Muscle of leg (tissue), 3 donors: ENCODE measurements at regions not wholly inside any gene's neighbourhood (a gene's known extent, or its start where the extent isn't known, plus 50 kb on each side); places are given as distances from the start of the nearest gene placed in this dataset.

Experiments used
- DNase-seq: peaks from one replicate; pipeline ENCODE4 v3.0.0; 2013
- H3K27ac ChIP-seq: one replicate; pipeline ENCODE4 v1.5.1; 2013; ENCODE audit warnings: mild to moderate bottlenecking, low read length, control low read depth
- H3K27me3 ChIP-seq: one replicate; pipeline ENCODE4 v1.6.1; 2013; ENCODE audit warnings: low read length; ENCODE audit not compliant: control insufficient read depth, insufficient read depth
- H3K36me3 ChIP-seq: one replicate; pipeline ENCODE4 v1.6.1; 2013; ENCODE audit warnings: low read length; ENCODE audit not compliant: control insufficient read depth, insufficient read depth
- H3K4me1 ChIP-seq: one replicate; pipeline ENCODE4 v1.6.1; 2013; ENCODE audit warnings: low read length; ENCODE audit not compliant: control insufficient read depth, insufficient read depth
- H3K4me3 ChIP-seq: one replicate; pipeline ENCODE4 v1.5.1; 2013; ENCODE audit warnings: low read length, control low read depth
- H3K9me3 ChIP-seq: replicated peaks from 2 replicates; pipeline ENCODE4 v1.6.1; 2013; ENCODE audit warnings: low read depth, low read length; ENCODE audit not compliant: control insufficient read depth
- WGBS: methylation state at CpG from one replicate; pipeline ENCODE4 v1.1.5; 2013; ENCODE audit warnings: missing lambda C conversion rate; ENCODE audit not compliant: insufficient coverage; 5-methylcytosine and 5-hydroxymethylcytosine counted together

GRCh38 chr10:125442856-125443540, 240.0 kb downstream of the TEX36 start:
- no peaks in the 10 kb centered on the region for H3K9me3 ChIP-seq
- 79% methylated on average over 11 of the region's 13 CpGs for WGBS
- DNase-seq: no peak
- no peak overlapping the region for H3K27ac ChIP-seq
- H3K4me1 ChIP-seq: no peaks in the 10 kb centered on the region
- H3K27me3 ChIP-seq: peaks cover under 1% of the 10 kb centered on the region
- no peaks in the 10 kb centered on the region for H3K36me3 ChIP-seq
- no peak overlapping the region for H3K4me3 ChIP-seq

GRCh38 chr10:125441151-125441550, 241.8 kb downstream of the TEX36 start:
- Histone ChIP-seq H3K4me3 (no peak overlapping the region), H3K9me3 (no peaks in the 10 kb centered on the region), H3K27ac (no peak overlapping the region), H3K4me1 (no peaks in the 10 kb centered on the region), H3K27me3 (peaks cover 2% of the 10 kb centered on the region), H3K36me3 (no peaks in the 10 kb centered on the region)
- peak; percentile 35 for DNase-seq
- 6% methylated on average over 2 of the region's 4 CpGs for WGBS

- WGBS: 78% methylated on average over 2 of the region's 4 CpGs
- no peaks in the 10 kb centered on the region for H3K4me1 ChIP-seq
- H3K36me3 ChIP-seq: no peaks in the 10 kb centered on the region
- H3K4me3 ChIP-seq: no peak overlapping the region
- H3K9me3 ChIP-seq: no peaks in the 10 kb centered on the region
- H3K27ac ChIP-seq: no peak overlapping the region
- no peaks in the 10 kb centered on the region for H3K27me3 ChIP-seq
- DNase-seq: no peak
Measured at GRCh38 chr10:125431149-125431548, 251.8 kb downstream of the TEX36 start.

- 85% methylated on average over 7 of the region's 10 CpGs for WGBS
- Histone ChIP-seq H3K4me1 (no peaks in the 10 kb centered on the region), H3K4me3 (no peak overlapping the region), H3K36me3 (no peaks in the 10 kb centered on the region), H3K27me3 (no peaks in the 10 kb centered on the region), H3K27ac (no peak overlapping the region), H3K9me3 (no peaks in the 10 kb centered on the region)
- no peak for DNase-seq
Measured at GRCh38 chr10:125428054-125428453, 254.9 kb downstream of the TEX36 start.

GRCh38 chr10:125424191-125424847, 258.6 kb downstream of the TEX36 start:
- Histone ChIP-seq H3K27ac (no peak overlapping the region), H3K36me3 (no peaks in the 10 kb centered on the region), H3K4me3 (no peak overlapping the region), H3K27me3 (no peaks in the 10 kb centered on the region), H3K4me1 (no peaks in the 10 kb centered on the region), H3K9me3 (no peaks in the 10 kb centered on the region)
- no peak for DNase-seq
- WGBS: 80% methylated on average over 6 of the region's 13 CpGs

- Histone ChIP-seq H3K27ac (no peak overlapping the region), H3K27me3 (no peaks in the 10 kb centered on the region), H3K4me3 (no peak overlapping the region), H3K9me3 (peaks cover 1% of the 10 kb centered on the region), H3K4me1 (no peaks in the 10 kb centered on the region), H3K36me3 (no peaks in the 10 kb centered on the region)
- WGBS: 75% methylated on average over 4 of the region's 9 CpGs
- no peak for DNase-seq
Measured at GRCh38 chr10:125423569-125423968, 259.4 kb downstream of the TEX36 start.

- no peaks in the 10 kb centered on the region for H3K36me3 ChIP-seq
- H3K27ac ChIP-seq: no peak overlapping the region
- peaks cover 3% of the 10 kb centered on the region for H3K27me3 ChIP-seq
- 83% methylated on average over 4 of the region's 8 CpGs for WGBS
- H3K4me3 ChIP-seq: no peak overlapping the region
- H3K9me3 ChIP-seq: peaks cover 3% of the 10 kb centered on the region
- DNase-seq: no peak
- H3K4me1 ChIP-seq: no peaks in the 10 kb centered on the region
Measured at GRCh38 chr10:125419831-125420230, 259.5 kb upstream of the CTBP2 start.

- peaks cover 3% of the 10 kb centered on the region for H3K27me3 ChIP-seq
Measured at GRCh38 chr10:125419146-125419545, 258.8 kb upstream of the CTBP2 start.

GRCh38 chr10:125417605-125418004, 257.2 kb upstream of the CTBP2 start:
- 83% methylated on average over 1 of the region's 6 CpGs for WGBS
- H3K27me3 ChIP-seq: peaks cover 3% of the 10 kb centered on the region
- H3K4me1 ChIP-seq: no peaks in the 10 kb centered on the region
- peaks cover 3% of the 10 kb centered on the region for H3K9me3 ChIP-seq
- DNase-seq: no peak
- H3K4me3 ChIP-seq: no peak overlapping the region
- H3K36me3 ChIP-seq: no peaks in the 10 kb centered on the region
- H3K27ac ChIP-seq: no peak overlapping the region

More at GRCh38 chr10:125419146-125419545, 258.8 kb upstream of the CTBP2 start:
- Histone ChIP-seq H3K27ac (no peak overlapping the region), H3K9me3 (peaks cover 3% of the 10 kb centered on the region), H3K36me3 (no peaks in the 10 kb centered on the region), H3K4me1 (no peaks in the 10 kb centered on the region), H3K4me3 (no peak overlapping the region)
- DNase-seq: no peak
- 83% methylated on average over 8 of the region's 8 CpGs for WGBS

GRCh38 chr10:125415964-125416363, 255.6 kb upstream of the CTBP2 start:
- peaks cover 3% of the 10 kb centered on the region for H3K27me3 ChIP-seq
- peaks cover 3% of the 10 kb centered on the region for H3K9me3 ChIP-seq
- no peaks in the 10 kb centered on the region for H3K4me1 ChIP-seq
- 80% methylated on average over 1 of the region's 2 CpGs for WGBS
- DNase-seq: no peak
- no peaks in the 10 kb centered on the region for H3K36me3 ChIP-seq
- H3K4me3 ChIP-seq: no peak overlapping the region
- no peak overlapping the region for H3K27ac ChIP-seq
